SK-N-SH treated with all-trans-retinoic acid at 6 μM for 48 hours (cell line): ENCODE measurements at regions not wholly inside any gene's neighbourhood (a gene's known extent, or its start where the extent isn't known, plus 50 kb on each side); places are given as distances from the start of the nearest gene placed in this dataset.

Experiments
- ATAC-seq: fragments of 200-7000 bp; cut with Tn5 transposase; 3 replicates; pipeline ENCODE4 v1.9.1; 2020; ENCODE audit warnings: mild to moderate bottlenecking, moderate library complexity
- ARNTL ChIP-seq: fragments of 450-650 bp; formaldehyde crosslinking; IDR thresholded peaks from 2 replicates; pipeline ENCODE4 v1.5.0; 2020; ENCODE audit warnings: low read depth, mild to moderate bottlenecking, moderate library complexity, borderline replicate concordance
- BACH2 ChIP-seq: fragments of 250-450 bp; sonication (Bioruptor Pico); IDR thresholded peaks from 2 replicates; pipeline ENCODE4 v1.9.0; 2021; ENCODE audit warnings: mild to moderate bottlenecking, borderline replicate concordance
- CREB5 ChIP-seq: fragments of 250-450 bp; sonication (Bioruptor Pico); IDR thresholded peaks from 2 replicates; pipeline ENCODE4 v1.5.1; 2020; ENCODE audit warnings: low read depth, mild to moderate bottlenecking, moderate library complexity
- CSDC2 ChIP-seq: fragments of 250-450 bp; sonication (Bioruptor Pico); IDR thresholded peaks from 2 replicates; pipeline ENCODE4 v1.5.0; 2020; ENCODE audit warnings: mild to moderate bottlenecking, moderate library complexity
- CSRNP3 ChIP-seq: fragments of 250-450 bp; sonication (Bioruptor Pico); IDR thresholded peaks from 2 replicates; pipeline ENCODE4 v1.5.1; 2021; ENCODE audit warnings: mild to moderate bottlenecking, moderate library complexity
- GLIS3 ChIP-seq: fragments of 250-450 bp; sonication (Bioruptor Pico); IDR thresholded peaks from 2 replicates; pipeline ENCODE4 v1.5.0; 2020; ENCODE audit warnings: mild to moderate bottlenecking, moderate library complexity
- ISL1 ChIP-seq: fragments of 250-450 bp; sonication (Bioruptor Pico); IDR thresholded peaks from 2 replicates; pipeline ENCODE4 v2.1.2; 2022; ENCODE audit warnings: mild to moderate bottlenecking, moderate library complexity
- OSR1 ChIP-seq: fragments of 250-450 bp; sonication (Bioruptor Pico); IDR thresholded peaks from 2 replicates; pipeline ENCODE4 v1.8.0; 2022; ENCODE audit warnings: moderate library complexity, mild to moderate bottlenecking, inconsistent platforms
- PATZ1 ChIP-seq: fragments of 250-450 bp; sonication (Bioruptor Pico); IDR thresholded peaks from 2 replicates; pipeline ENCODE4 v1.8.0; 2020; ENCODE audit warnings: mild to moderate bottlenecking, moderate library complexity, borderline replicate concordance
- POU6F1 ChIP-seq: fragments of 250-450 bp; sonication (Bioruptor Pico); IDR thresholded peaks from 2 replicates; pipeline ENCODE4 v1.8.0; 2021; ENCODE audit warnings: low read depth, mild to moderate bottlenecking, moderate library complexity, borderline replicate concordance
- PPARA ChIP-seq: fragments of 250-450 bp; sonication (Bioruptor Pico); IDR thresholded peaks from 2 replicates; pipeline ENCODE4 v1.5.0; 2020; ENCODE audit warnings: mild to moderate bottlenecking, borderline replicate concordance
- RARB ChIP-seq: fragments of 250-450 bp; sonication (Bioruptor Pico); IDR thresholded peaks from 2 replicates; pipeline ENCODE4 v1.8.0; 2021; ENCODE audit warnings: mild to moderate bottlenecking, moderate library complexity
- SNAI2 ChIP-seq: fragments of 250-450 bp; sonication (Bioruptor Pico); IDR thresholded peaks from 2 replicates; pipeline ENCODE4 v1.5.0; 2020; ENCODE audit warnings: mild to moderate bottlenecking, moderate library complexity
- TCF4 ChIP-seq: fragments of 250-450 bp; sonication (Bioruptor Pico); IDR thresholded peaks from 2 replicates; pipeline ENCODE4 v1.8.0; 2021; ENCODE audit warnings: mild to moderate bottlenecking, moderate library complexity, borderline replicate concordance
- TOX ChIP-seq: fragments of 250-450 bp; sonication (Bioruptor Pico); IDR thresholded peaks from 2 replicates; pipeline ENCODE4 v1.8.0; 2021; ENCODE audit warnings: mild to moderate bottlenecking, moderate library complexity, borderline replicate concordance
- TSHZ2 ChIP-seq: fragments of 250-450 bp; sonication (Bioruptor Pico); IDR thresholded peaks from 2 replicates; pipeline ENCODE4 v1.5.0; 2020; ENCODE audit warnings: mild to moderate bottlenecking, moderate library complexity
- ZFP3 ChIP-seq: fragments of 250-450 bp; sonication (Bioruptor Pico); IDR thresholded peaks from 2 replicates; pipeline ENCODE4 v1.5.0; 2020; ENCODE audit warnings: mild to moderate bottlenecking, moderate library complexity
- ZFP30 ChIP-seq: fragments of 450-650 bp; formaldehyde crosslinking; IDR thresholded peaks from 2 replicates; pipeline ENCODE4 v1.5.0; 2022; ENCODE audit warnings: mild to moderate bottlenecking, moderate library complexity
- ZNF565 ChIP-seq: fragments of 450-650 bp; formaldehyde crosslinking; conservative IDR thresholded peaks from 2 replicates; pipeline ENCODE4 v1.5.0; 2020; ENCODE audit warnings: low read depth, mild to moderate bottlenecking, moderate library complexity
- ZNF70 ChIP-seq: fragments of 450-650 bp; formaldehyde crosslinking; IDR thresholded peaks from 2 replicates; pipeline ENCODE4 v1.5.0; 2020; ENCODE audit warnings: mild to moderate bottlenecking, moderate library complexity
- ZNF8 ChIP-seq: fragments of 450-650 bp; formaldehyde crosslinking; IDR thresholded peaks from 2 replicates; pipeline ENCODE4 v1.5.0; 2020; ENCODE audit warnings: mild to moderate bottlenecking, moderate library complexity

- TF ChIP-seq PATZ1 (CRISPR knock-in tag), result no peak
- no peak for TF ChIP-seq PPARA
- TF ChIP-seq ZFP30, result no peak
- TF ChIP-seq ZNF8 (CRISPR knock-in tag), result no peak
- no peak for TF ChIP-seq OSR1
- no peak for TF ChIP-seq ISL1 (CRISPR knock-in tag)
- TF ChIP-seq CSDC2, result no peak
- TF ChIP-seq BACH2 (CRISPR knock-in tag), result no peak
- no peak for TF ChIP-seq ZNF70 (CRISPR knock-in tag)
These were observed 430.5 kb upstream of the PMFBP1 start (continued) for GRCh38 chr16:72602499-72602898.

GRCh38 chr16:72598696-72599095, 426.7 kb upstream of the PMFBP1 start:
- no peak for ATAC-seq

GRCh38 chr16:72597938-72598337, 426.0 kb upstream of the PMFBP1 start:
- no peak for ATAC-seq
- TF ChIP-seq ISL1 (CRISPR knock-in tag), result no peak
- TF ChIP-seq BACH2 (CRISPR knock-in tag), result no peak
- no peak for TF ChIP-seq ZFP30
- no peak for TF ChIP-seq SNAI2 (CRISPR knock-in tag)
- no peak for TF ChIP-seq ARNTL (CRISPR knock-in tag)
- TF ChIP-seq PPARA, result no peak
- no peak for TF ChIP-seq PATZ1 (CRISPR knock-in tag)
- TF ChIP-seq OSR1, result no peak
- TF ChIP-seq GLIS3 (CRISPR knock-in tag), result no peak
- TF ChIP-seq ZNF565, result no peak
- no peak for TF ChIP-seq TCF4 (CRISPR knock-in tag)
- TF ChIP-seq, all 23 proteins: peak for 0

More at GRCh38 chr16:72598696-72599095, 426.7 kb upstream of the PMFBP1 start:
- TF ChIP-seq OSR1 (no peak), POU6F1 (CRISPR knock-in tag) (no peak), ISL1 (CRISPR knock-in tag) (no peak), SNAI2 (CRISPR knock-in tag) (no peak), ZFP3 (no peak), BACH2 (CRISPR knock-in tag) (no peak)

- TF ChIP-seq CSRNP3 (CRISPR knock-in tag) (no peak), CSDC2 (no peak), TSHZ2 (CRISPR knock-in tag) (no peak), SNAI2 (CRISPR knock-in tag) (no peak), RARB (CRISPR knock-in tag) (no peak), ARNTL (CRISPR knock-in tag) (no peak), PPARA (no peak), ZFP30 (no peak), BACH2 (CRISPR knock-in tag) (no peak), ZNF565 (no peak), GLIS3 (CRISPR knock-in tag) (no peak), ZFP3 (no peak), ISL1 (CRISPR knock-in tag) (no peak), CREB5 (no peak), TOX (CRISPR knock-in tag) (no peak), ZNF8 (CRISPR knock-in tag) (no peak)
- ATAC-seq, result no peak
These were observed 424.4 kb upstream of the PMFBP1 start for GRCh38 chr16:72596373-72596772.
